NCI-H187 treated with DMSO at 0.1 percent for 48 hours (cell line): ENCODE measurements at regions not wholly inside any gene's neighbourhood (a gene's known extent, or its start where the extent isn't known, plus 50 kb on each side); places are given as distances from the start of the nearest gene placed in this dataset.

ENCODE experiments used
- DNase-seq: peaks from one replicate; lab custom pipeline; 2025; lab: John Stamatoyannopoulos, UW

GRCh38 chr5:103375863-103376591 is 117.5 kb downstream of the MACIR start:
- DNase-seq: no peak

GRCh38 chr5:103375350-103375749 is 116.8 kb downstream of the MACIR start:
- DNase-seq: no peak

DNA sequence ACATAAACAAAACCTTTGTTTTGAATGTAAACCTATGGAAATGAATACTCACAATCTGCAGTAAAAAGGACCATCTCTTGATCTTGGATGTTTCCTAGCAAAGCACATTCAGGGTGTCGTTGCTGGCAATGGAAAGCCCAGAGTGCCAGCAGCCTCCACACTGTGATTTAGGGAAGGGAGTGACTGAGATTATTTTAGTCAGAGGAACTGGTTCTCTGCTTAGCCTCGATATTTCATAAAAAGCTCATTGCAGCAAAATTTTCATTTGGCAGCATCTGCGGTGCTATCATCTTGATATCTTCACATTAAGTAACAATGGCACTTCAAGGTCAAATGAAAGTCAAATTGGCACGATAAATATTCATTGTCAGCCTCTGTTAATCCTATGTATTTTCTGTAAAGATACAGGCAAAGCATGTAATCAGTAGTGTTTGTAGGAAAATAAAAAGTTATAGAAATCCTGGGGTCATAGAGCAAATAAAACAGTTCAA is 116.0 kb downstream of the MACIR start:
- DNase-seq: no peak

GRCh38 chr5:103373597-103374472 is 115.3 kb downstream of the MACIR start:
- DNase-seq: peak; percentile 27

GRCh38 chr5:103371046-103371607 is 112.6 kb downstream of the MACIR start:
- no peak for DNase-seq

- DNase-seq: peak; percentile 96
Observed at GRCh38 chr5:103369125-103370120, 110.9 kb downstream of the MACIR start.

DNA sequence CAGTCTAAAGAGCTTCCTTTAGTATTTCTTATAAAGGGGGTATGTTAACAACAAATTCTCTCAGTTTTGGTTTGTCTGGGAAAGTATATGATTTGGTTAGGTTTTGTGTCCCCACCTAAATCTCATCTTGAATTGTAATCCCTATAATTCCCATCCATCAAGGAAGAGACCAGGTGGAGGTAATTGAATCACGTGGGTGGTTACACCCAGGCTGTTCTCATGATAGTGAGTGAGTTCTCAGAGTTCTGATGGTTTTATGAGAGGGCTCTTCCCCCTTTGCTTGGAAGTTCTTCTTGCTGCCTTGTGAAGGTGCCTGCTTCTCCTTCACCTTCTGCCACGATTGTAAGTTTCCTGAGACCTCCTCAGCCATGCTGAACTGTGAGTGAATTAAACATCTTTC is 109.1 kb downstream of the MACIR start:
- no peak for DNase-seq

DNA sequence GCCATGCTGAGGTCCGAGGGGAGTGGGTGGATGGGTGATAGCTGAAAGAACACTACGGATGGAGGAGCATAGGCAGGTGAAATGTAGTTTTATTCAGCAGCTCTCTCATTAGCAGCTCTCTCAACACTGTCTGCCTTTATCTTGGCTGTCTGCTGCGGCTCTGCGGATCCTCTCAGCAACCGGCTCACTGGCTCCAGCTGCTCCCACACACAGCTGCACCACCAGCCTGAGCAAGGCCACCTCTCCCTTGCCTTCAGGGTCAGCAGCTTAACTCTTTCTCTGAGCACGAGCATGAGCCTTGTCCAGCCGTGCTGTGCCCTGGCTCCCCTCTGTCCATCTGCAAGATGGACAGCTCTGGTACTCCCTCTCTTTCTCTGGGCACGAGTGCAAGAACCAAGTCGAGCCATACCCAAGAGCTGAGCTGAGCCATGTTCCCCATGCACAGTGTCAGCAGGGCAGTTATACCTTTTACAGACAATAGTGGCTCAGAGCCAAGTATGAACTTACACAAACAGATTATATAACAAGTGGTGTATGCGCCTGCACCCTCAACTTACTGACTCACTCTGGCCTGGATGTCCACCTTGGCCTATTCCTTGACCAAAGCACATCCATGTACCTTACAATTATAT is 108.5 kb downstream of the MACIR start:
- no peak for DNase-seq

- DNase-seq: no peak
Observed at GRCh38 chr5:103364074-103364473, 105.5 kb downstream of the MACIR start.

DNA sequence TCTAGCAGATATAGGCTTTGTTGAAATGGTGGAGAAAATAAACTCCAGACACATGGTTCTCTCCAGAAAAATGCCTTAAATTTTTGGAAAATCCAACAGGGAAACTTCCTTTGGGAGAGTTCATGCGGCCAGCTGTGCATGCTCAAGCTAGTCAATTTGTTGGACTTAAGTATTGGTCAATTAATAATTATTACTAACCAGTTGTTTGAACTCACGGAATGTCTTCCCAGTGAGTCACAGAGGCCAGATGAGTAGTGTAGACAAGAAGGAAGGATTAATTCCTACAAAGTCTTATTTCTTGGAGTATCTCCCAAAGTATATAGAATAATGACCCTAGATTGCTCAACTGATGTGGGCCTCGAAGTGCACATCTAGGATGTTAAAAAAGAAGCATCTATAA is 103.6 kb downstream of the MACIR start:
- DNase-seq: no peak

DNA sequence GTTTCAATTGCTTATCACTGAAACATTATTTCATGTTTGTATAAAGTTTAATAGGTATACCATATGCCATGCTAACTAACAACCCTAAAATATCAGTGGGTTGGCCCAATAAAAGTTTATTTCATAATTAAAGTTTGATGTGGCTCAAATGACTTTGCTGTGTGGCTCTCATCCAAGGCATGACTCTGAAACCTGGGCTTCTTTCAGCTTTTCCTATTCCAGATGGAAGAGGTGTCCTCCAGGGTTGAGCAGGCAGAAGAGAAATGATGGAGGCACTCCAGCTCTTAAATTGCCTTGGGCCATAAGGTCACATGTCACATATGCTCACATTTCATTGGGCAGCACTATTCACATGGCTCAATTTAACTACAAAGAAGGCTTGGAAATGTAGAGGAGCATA is 101.9 kb downstream of the MACIR start:
- DNase-seq: no peak

GRCh38 chr5:103358305-103358995 is 99.9 kb downstream of the MACIR start:
- no peak for DNase-seq

GRCh38 chr5:103357636-103358035 is 99.1 kb downstream of the MACIR start:
- no peak for DNase-seq

DNA sequence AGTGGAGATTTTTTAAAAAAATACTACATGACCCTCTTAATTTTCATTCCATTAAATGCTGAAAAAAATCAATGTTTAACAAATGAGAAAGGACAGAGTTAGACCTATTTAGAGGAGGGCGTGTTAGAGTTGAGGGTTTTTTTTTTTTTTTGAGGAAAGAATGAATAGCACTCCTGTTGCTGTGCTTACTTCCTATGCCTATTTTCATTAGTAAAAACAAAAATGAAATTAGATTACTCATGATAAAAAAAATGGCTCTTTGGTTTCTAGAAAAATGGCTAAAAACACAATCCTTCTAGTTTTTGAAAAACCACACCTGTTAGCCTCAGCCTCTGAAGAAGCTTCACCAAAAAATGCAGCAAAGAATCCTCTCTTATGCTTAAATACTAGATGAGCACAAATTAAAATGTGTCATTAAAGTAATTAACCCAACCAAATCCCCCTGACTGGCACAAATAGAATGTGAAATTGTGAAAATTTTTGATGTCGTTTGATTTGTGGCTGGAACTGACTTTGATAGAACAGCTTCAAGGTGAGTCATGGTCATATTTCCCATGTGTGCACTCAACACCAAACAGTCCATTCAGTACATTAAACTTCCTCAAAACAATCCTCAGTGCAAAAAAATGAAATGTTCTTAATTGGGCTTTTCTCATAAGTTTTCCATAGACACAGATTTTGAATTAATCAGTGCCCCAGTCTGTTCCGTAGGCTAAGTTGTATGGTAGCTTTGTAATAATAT is 98.0 kb downstream of the MACIR start:
- no peak for DNase-seq

DNA sequence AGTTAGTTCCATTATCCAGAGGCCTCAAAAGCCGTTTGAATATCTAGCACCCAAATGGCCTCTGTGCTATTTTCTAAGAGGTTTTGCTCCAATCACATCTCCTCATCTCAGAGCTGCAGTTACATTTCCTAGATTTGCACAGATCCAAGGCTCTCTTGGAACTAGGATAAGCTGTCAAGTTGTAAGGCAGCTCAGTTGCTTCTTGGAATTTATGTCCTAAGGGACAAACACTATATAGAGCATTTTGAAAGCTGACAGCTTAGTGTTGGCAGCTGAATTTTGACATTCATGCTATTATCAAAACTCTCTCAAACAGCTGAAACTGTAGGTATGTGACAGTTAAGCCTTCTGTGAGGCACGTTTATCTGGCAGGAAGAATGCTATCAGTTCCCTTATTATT is 97.0 kb downstream of the MACIR start:
- no peak for DNase-seq

DNA sequence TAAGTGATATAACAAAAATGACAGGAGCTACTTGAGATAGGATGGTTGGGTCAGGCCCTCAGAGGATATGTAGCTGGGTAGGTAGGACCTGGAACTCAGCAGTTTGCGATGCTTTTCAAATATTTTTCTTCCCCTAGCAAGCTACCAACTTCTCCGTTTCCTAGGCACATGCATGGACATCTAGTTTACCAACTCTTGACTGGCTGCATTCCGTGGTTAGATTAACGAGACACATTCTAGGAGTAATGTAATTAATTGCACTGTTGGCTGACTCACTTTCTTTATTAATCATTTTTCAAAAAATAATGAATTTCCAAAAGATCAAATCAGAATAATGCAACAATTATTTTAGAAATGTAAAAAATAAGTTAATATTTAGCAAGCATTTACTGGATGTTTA is 95.9 kb downstream of the MACIR start:
- no peak for DNase-seq

- no peak for DNase-seq
Observed at GRCh38 chr5:103353581-103353980, 95.0 kb downstream of the MACIR start.

DNA sequence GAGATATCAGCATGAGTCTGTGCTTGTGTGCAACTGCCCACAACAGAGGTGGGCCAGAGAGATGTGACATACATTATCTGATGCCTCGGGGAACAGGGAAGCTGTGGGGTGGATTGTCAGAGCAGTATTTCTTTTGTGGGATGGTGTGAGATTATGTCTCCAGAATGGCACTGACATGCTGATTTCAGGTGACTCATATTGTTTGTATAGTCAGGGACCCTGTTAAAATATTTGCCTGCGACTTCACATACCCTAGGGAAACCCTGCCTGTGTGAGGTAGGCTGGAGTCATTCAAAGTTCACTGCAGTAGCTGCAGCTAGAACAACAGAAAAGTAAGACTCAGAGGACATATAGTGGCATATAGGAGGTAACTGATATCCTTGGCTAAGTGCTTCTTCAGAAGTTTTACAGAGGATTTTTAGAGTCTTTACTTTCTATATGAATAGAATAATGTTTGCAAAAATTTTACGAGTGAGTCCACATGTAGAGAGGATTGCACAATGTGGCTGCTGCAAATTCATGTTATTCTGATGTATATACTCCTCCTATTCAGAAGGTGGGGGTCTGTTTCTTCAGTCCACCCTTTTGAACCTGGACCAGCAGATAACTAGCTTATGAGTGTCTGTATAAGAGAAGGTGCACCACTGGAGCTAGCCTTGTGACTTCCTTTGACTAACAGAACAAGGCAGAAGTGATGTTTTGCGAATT is 89.3 kb downstream of the MACIR start:
- DNase-seq: no peak

GRCh38 chr5:103346162-103346748 is 87.7 kb downstream of the MACIR start:
- DNase-seq: no peak
